Fibroblast of the aortic adventitia (primary cell): ENCODE measurements at regions not wholly inside any gene's neighbourhood (a gene's known extent, or its start where the extent isn't known, plus 50 kb on each side); places are given as distances from the start of the nearest gene placed in this dataset.
"Not testable (repeated sequence)": the region's sequence is repeated elsewhere in the genome, so short reads cannot be mapped to it uniquely, and the experiment has no call there.

Experiments used
- DNase-seq: peaks from one replicate; pipeline ENCODE4 v3.0.0-alpha.2; 2010; ENCODE audit warnings: low read depth
- H3K4me3 ChIP-seq: 2 replicates; pipeline ENCODE4 v1.5.1; 2011; ENCODE audit warnings: low read depth, mild to moderate bottlenecking, control low read depth, low read length, moderate library complexity
- TF ChIP-seq, protein P1 (sequence below): IDR thresholded peaks from 2 replicates; pipeline ENCODE4 v1.5.1; 2011; ENCODE audit warnings: mild to moderate bottlenecking, low read length, control low read depth, inconsistent platforms; ENCODE audit not compliant: insufficient read depth

DNA sequence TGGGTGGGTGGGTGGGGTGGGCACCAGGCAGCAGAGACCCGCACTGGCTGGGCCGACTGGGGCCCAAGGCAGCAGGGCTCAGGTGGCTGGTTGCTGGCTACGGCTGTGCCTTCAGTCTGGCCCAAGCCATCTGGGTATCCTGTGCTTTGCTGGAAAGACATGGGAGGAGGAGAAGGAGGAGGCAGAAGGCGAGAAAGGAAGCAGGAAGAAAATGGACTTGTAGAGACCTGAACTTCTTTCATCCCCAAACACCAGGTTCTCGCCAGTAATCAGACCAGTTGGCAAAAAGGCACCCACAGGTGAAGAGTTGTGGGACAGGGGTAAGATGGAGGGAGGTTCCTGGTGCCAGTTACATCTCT, 78.8 kb downstream of the IGLL1 start:
- no peak for DNase-seq
- TF ChIP-seq, protein P1, sequence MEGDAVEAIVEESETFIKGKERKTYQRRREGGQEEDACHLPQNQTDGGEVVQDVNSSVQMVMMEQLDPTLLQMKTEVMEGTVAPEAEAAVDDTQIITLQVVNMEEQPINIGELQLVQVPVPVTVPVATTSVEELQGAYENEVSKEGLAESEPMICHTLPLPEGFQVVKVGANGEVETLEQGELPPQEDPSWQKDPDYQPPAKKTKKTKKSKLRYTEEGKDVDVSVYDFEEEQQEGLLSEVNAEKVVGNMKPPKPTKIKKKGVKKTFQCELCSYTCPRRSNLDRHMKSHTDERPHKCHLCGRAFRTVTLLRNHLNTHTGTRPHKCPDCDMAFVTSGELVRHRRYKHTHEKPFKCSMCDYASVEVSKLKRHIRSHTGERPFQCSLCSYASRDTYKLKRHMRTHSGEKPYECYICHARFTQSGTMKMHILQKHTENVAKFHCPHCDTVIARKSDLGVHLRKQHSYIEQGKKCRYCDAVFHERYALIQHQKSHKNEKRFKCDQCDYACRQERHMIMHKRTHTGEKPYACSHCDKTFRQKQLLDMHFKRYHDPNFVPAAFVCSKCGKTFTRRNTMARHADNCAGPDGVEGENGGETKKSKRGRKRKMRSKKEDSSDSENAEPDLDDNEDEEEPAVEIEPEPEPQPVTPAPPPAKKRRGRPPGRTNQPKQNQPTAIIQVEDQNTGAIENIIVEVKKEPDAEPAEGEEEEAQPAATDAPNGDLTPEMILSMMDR = no peak
- no peak overlapping the region for H3K4me3 ChIP-seq

DNA sequence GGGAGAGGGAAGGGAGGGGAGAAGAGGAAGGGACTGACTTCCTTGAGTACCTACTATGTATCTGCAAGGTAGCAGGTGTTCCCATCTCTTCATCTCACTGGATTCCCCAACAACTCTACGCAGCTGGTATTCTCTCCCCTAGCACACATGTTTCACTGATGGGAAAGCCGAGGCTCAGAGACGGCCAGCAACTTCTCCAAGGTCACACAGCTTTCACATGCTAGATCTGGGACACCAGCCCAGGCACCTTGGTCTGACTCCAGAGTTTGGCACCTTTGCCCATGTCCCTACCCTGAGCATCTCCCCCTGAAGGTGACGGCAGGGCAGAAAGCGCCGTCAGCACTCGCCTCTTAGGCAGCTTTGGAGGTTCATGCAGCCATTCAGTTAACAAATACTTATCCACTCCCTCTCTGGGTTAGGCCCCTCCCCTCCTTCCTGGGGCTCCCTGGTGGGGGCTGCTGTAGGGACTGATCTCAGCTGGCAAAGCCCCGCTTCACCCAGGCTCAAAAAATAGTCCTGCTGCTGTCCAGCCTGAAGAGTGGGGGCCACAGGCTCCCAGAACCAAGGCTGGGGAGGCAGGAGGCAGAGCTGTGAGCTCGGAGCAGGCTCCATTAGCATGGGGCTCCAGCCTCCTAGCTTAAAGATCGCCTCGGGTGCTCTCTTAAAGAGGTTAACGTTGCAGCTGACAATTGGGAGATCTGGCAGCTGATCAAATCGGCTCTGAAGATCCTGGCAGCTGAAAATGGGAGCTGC, 79.4 kb downstream of the IGLL1 start:
- no peak for DNase-seq
- TF ChIP-seq, protein P1 = no peak
- H3K4me3 ChIP-seq = no peak overlapping the region

DNA sequence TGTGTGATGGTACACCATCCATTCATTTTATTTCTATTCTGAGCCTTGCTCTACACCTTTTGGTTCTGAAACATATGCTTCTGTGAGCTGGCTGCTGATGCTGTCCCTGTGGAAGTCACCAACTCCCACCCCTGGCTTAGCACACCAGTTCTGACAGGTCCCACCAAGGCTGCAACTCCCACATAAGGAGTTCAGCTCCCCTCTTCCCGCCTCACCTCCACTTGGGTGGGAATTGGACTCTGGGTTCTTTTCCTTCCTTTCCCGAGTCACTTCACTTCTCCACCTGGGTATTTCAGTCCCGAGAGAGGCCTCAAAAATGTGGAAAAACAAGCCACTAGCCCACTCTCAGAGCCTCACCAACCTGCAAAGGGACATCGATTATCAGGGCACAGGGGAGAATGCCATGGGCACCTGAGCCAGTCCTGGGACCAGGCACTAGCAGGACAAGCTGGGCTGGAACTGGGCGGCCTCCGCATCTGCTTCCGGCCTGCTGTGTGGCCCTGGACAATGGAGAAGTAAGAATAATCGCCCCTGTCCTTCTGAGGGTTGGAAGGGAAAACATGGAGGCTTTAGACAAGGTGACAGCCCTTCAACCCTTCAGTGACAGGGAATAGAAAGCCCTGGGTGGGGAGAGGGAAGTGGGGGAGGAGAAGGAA, 80.1 kb downstream of the IGLL1 start:
- DNase-seq = no peak
- no peak overlapping the region for H3K4me3 ChIP-seq
- TF ChIP-seq, protein P1 = no peak

DNA sequence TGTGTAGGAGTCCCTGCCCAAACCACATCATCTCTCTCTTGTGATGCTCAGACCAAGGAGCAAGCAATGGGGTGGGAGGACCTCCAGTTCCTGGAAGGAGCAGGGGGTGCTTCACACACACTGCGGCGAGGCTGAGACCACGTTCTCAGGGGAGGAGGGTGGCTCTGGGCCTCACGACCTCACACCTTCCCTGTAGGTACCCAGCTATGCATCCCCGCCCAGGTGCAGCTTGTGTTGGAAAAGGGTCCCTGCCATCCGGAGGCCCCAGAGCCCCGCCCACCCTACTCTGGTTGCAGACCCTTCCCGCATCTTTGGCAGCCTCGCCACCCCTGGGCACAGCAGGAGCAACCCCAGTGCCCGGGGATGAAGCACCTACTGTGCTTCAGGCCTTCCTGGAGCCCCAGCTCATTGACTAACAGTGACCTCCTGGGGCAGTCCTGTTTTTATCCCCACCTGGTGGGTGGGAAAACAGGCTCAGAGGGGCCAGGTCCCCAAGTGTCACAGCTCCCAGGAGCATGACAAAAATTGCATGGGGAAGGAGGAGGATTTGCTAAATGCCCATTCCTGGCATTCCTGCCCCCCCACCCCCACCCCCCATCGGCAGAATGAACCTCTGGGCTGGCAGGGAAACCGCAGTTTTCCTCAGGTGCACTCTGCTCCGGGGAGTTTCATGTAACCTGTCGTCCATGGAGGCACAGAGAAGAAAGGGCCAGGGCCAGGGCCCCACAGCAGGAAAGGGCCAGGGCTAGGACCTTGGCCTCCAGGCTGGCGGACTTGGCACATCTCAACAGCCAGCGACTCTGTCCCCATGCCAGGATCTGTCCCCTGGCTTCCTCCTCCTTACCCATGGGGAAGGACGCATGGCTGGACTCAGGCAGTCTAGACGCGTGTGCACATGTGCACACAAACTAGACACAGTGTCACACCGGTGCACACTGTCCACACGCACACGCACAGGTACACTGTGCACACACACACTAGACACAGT, 81.0 kb downstream of the IGLL1 start:
- H3K4me3 ChIP-seq = no peak overlapping the region
- no peak for DNase-seq
- TF ChIP-seq, protein P1 = no peak

DNA sequence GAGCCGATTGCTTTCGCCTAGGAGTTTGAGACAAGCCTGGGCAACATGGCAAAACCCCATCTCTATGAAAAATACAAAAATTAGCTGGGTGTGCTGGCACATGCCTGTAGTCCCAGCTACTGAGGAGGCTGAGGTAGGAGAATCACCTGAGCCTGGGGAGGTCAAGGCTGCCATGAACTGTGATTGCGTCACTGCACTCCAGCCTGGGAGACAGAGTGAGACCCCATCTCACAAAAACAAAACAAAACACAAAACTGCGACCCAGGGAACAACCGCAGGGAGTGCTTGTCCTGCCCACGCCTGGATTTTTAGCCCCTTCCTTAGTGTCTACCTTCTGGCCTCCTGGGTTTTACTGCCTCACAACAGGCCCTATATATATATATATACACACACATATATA, 82.2 kb downstream of the IGLL1 start:
- not testable (repeated sequence) for H3K4me3 ChIP-seq, DNase-seq

DNA sequence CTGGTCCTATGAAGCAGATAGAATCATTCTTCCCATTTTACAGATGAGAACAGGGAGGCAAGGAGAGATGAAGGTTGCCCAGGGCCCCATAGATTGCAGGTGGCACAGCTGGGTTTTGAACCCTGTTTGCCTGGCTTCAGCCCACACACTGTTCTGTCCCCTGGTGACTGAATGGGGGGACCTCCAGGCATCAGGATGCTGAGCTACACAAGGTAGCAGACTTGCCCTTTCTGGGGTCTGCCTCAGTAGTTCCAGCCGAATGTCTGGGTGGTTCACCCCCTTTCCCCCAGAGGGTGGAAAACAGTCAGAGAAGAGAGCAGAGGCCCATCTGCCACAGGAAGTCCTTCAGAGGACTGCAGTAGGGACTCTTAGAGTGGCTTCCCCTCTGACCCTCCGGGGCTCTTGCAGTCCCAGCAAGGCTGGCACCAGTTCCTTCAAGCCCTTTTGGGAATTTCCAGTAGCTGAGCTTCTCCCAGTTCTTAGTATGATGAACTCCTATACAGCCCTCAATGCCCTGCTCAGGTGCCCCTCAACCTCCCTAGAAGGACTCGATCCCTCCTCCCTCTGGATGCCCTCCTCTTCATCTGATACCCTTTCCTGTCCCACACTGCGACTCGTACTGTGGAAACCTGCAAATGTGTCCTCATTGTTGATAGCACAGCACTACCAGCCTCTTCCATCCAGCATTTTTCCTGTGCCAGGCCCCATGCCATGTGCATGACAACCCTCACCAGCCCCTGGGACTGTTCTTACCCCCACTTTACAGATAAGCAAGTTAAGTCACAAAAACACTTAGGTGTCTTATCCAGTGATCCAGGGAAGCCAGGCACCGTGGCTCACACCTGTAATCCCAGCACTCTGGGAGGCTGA, 82.8 kb downstream of the IGLL1 start:
- TF ChIP-seq, protein P1 = no peak

More for the DNA sequence above, 82.8 kb downstream of the IGLL1 start:
- H3K4me3 ChIP-seq = no peak overlapping the region
- DNase-seq = no peak
